DMS153 (cell line): ENCODE measurements at regions not wholly inside any gene's neighbourhood (a gene's known extent, or its start where the extent isn't known, plus 50 kb on each side); places are given as distances from the start of the nearest gene placed in this dataset.

Experiments
- DNase-seq: peaks from one replicate; lab custom pipeline; 2025; lab: John Stamatoyannopoulos, UW

GRCh38 chr2:204109681-204110080 lies 173.1 kb downstream of the ICOS start:
- no peak for DNase-seq

GRCh38 chr2:204110338-204110741 lies 173.8 kb downstream of the ICOS start:
- no peak for DNase-seq

GRCh38 chr2:204110751-204111516 lies 174.4 kb downstream of the ICOS start:
- no peak for DNase-seq

GRCh38 chr2:204112084-204112770 lies 175.7 kb downstream of the ICOS start:
- DNase-seq = no peak

GRCh38 chr2:204114295-204115136 lies 178.0 kb downstream of the ICOS start:
- DNase-seq = no peak

- DNase-seq = no peak
Measured at GRCh38 chr2:204115137-204116056, 178.8 kb downstream of the ICOS start.

GRCh38 chr2:204116159-204116792 lies 179.7 kb downstream of the ICOS start:
- no peak for DNase-seq

- no peak for DNase-seq
Measured at GRCh38 chr2:204122425-204122824, 185.9 kb downstream of the ICOS start.

- no peak for DNase-seq
Measured at GRCh38 chr2:204124140-204124750, 187.7 kb downstream of the ICOS start.

- DNase-seq = no peak
Measured at GRCh38 chr2:204126705-204127104, 190.1 kb downstream of the ICOS start.

- no peak for DNase-seq
Measured at GRCh38 chr2:204127238-204127637, 190.7 kb downstream of the ICOS start.

GRCh38 chr2:204129591-204130294 lies 193.2 kb downstream of the ICOS start:
- DNase-seq = no peak

GRCh38 chr2:204131621-204132020 lies 195.1 kb downstream of the ICOS start:
- no peak for DNase-seq

GRCh38 chr2:204133476-204133875 lies 196.9 kb downstream of the ICOS start:
- peak; percentile 62 for DNase-seq

- no peak for DNase-seq
Measured at GRCh38 chr2:204134421-204134820, 197.9 kb downstream of the ICOS start.

- DNase-seq = no peak
Measured at GRCh38 chr2:204135752-204136151, 199.2 kb downstream of the ICOS start.

- no peak for DNase-seq
Measured at GRCh38 chr2:204138206-204138605, 201.6 kb downstream of the ICOS start.

GRCh38 chr2:204140246-204140645 lies 203.7 kb downstream of the ICOS start:
- no peak for DNase-seq

GRCh38 chr2:204143216-204144014 lies 206.9 kb downstream of the ICOS start:
- DNase-seq = no peak
